IMR-90 (cell line): ENCODE measurements at regions not wholly inside any gene's neighbourhood (a gene's known extent, or its start where the extent isn't known, plus 50 kb on each side); places are given as distances from the start of the nearest gene placed in this dataset.

Experiments
- ATAC-seq: fragments of 200-7000 bp; cut with Tn5 transposase; 2 replicates; pipeline ENCODE4 v1.9.1; 2020; ENCODE audit warnings: low read depth, mild to moderate bottlenecking, moderate library complexity
- BruUV-seq: library from RNA; stranded (reverse); fragments of 400-500 nt; replicated peaks from 2 replicates; lab custom pipeline; 2021; lab: Mats Ljungman, UMichigan
- CTCF ChIA-PET: fragments of 300-600 bp; formaldehyde crosslinking; extraction: SDS; loops from one replicate; lab custom pipeline; 2021; ENCODE audit warnings: antibody characterized with exemption; lab: Yijun Ruan, JAX
- POLR2A ChIA-PET: fragments of 300-600 bp; sonication (Branson Sonifier 250); formaldehyde crosslinking; loops from one replicate; lab custom pipeline; 2022; ENCODE audit warnings: antibody characterized with exemption; ENCODE audit not compliant: unreplicated experiment; lab: Charles Lee
- DNase-seq: peaks from one replicate; pipeline ENCODE4 v3.0.0; 2013
- H2AFZ ChIP-seq: replicated peaks from 2 replicates; pipeline ENCODE3; 2013; ENCODE audit warnings: low read length, mild to moderate bottlenecking; ENCODE audit not compliant: poor library complexity
- H2AK5ac ChIP-seq: 2 replicates; pipeline ENCODE4 v1.6.1; 2013; ENCODE audit warnings: low read depth, low read length, inconsistent platforms
- H2AK9ac ChIP-seq: replicated peaks from 2 replicates; pipeline ENCODE3; 2013; ENCODE audit warnings: mild to moderate bottlenecking, low read depth, low read length, moderate library complexity; ENCODE audit not compliant: poor library complexity
- H2BK120ac ChIP-seq: 2 replicates; pipeline ENCODE4 v1.6.1; 2013; ENCODE audit warnings: low read depth, low read length, inconsistent platforms
- H2BK15ac ChIP-seq: 3 replicates; pipeline ENCODE4 v1.6.1; 2013; ENCODE audit warnings: low read depth, low read length, inconsistent platforms
- H2BK20ac ChIP-seq: 2 replicates; pipeline ENCODE4 v1.6.1; 2013; ENCODE audit warnings: low read depth, mild to moderate bottlenecking, inconsistent platforms, low read length, moderate library complexity
- H2BK5ac ChIP-seq: 2 replicates; pipeline ENCODE4 v1.6.1; 2013; ENCODE audit warnings: mild to moderate bottlenecking, low read depth, low read length, inconsistent platforms; ENCODE audit not compliant: poor library complexity, severe bottlenecking
- H3K14ac ChIP-seq: replicated peaks from 2 replicates; pipeline ENCODE4 v1.6.1; 2013; ENCODE audit warnings: low read depth, low read length, inconsistent platforms
- H3K18ac ChIP-seq: 2 replicates; pipeline ENCODE4 v1.6.1; 2013; ENCODE audit warnings: low read depth, low read length, control low read depth
- H3K23ac ChIP-seq: 2 replicates; pipeline ENCODE4 v1.6.1; 2013; ENCODE audit warnings: low read depth, low read length, inconsistent platforms
- H3K27ac ChIP-seq: 2 replicates; pipeline ENCODE4 v1.5.1; 2013; ENCODE audit warnings: mild to moderate bottlenecking, control low read depth, low read length; ENCODE audit not compliant: insufficient read depth
- H3K27me3 ChIP-seq: 2 replicates; pipeline ENCODE4 v1.6.1; 2013; ENCODE audit warnings: low read length; ENCODE audit not compliant: control insufficient read depth, insufficient read depth
- H3K36me3 ChIP-seq: 2 replicates; pipeline ENCODE4 v1.6.1; 2013; ENCODE audit warnings: low read length, mixed read lengths; ENCODE audit not compliant: control insufficient read depth, insufficient read depth
- H3K4ac ChIP-seq: 2 replicates; pipeline ENCODE4 v1.6.1; 2013; ENCODE audit warnings: low read depth, low read length, inconsistent platforms
- H3K4me1 ChIP-seq: 2 replicates; pipeline ENCODE4 v1.6.1; 2013; ENCODE audit warnings: low read length, mixed read lengths; ENCODE audit not compliant: control insufficient read depth, insufficient read depth
- H3K4me2 ChIP-seq: 2 replicates; pipeline ENCODE4 v1.6.1; 2013; ENCODE audit warnings: low read depth, mild to moderate bottlenecking, control low read depth, low read length, moderate library complexity
- H3K4me3 ChIP-seq: 2 replicates; pipeline ENCODE4 v1.5.1; 2013; ENCODE audit warnings: low read depth, mild to moderate bottlenecking, control low read depth, low read length, moderate library complexity; ENCODE audit not compliant: insufficient read depth
- H3K56ac ChIP-seq: 2 replicates; pipeline ENCODE4 v1.6.1; 2013; ENCODE audit warnings: low read length, inconsistent platforms; ENCODE audit not compliant: insufficient read depth; ENCODE audit errors: extremely low read depth
- H3K79me1 ChIP-seq, 2 experiments: 2 replicates each; pipeline ENCODE4 v1.6.1; 2013; ENCODE audit warnings: low read length in 2 of 2, inconsistent platforms in 1 of 2, low read depth in 1 of 2
- H3K9ac ChIP-seq: 2 replicates; pipeline ENCODE4 v1.6.1; 2013; ENCODE audit warnings: low read depth, low read length, control low read depth
- H3K9me1 ChIP-seq: 2 replicates; pipeline ENCODE4 v1.6.1; 2013; ENCODE audit warnings: low read length, inconsistent platforms; ENCODE audit not compliant: insufficient read depth
- H3K9me3 ChIP-seq: 2 replicates; pipeline ENCODE4 v1.6.1; 2013; ENCODE audit warnings: low read length; ENCODE audit not compliant: control insufficient read depth, insufficient read depth
- H4K20me1 ChIP-seq: 2 replicates; pipeline ENCODE4 v1.6.1; 2013; ENCODE audit warnings: low read length, inconsistent platforms; ENCODE audit not compliant: insufficient read depth
- H4K5ac ChIP-seq: 2 replicates; pipeline ENCODE4 v1.6.1; 2013; ENCODE audit warnings: mild to moderate bottlenecking, low read depth, low read length, control low read depth
- H4K8ac ChIP-seq, 2 experiments: 2 replicates each; pipeline ENCODE4 v1.6.1; 2013; ENCODE audit warnings: low read depth in 2 of 2, low read length in 2 of 2, control low read depth in 1 of 2, inconsistent platforms in 1 of 2
- H4K91ac ChIP-seq: 2 replicates; pipeline ENCODE4 v1.6.1; 2013; ENCODE audit warnings: low read depth, low read length, inconsistent platforms; ENCODE audit not compliant: insufficient read depth
- BHLHE40 ChIP-seq: fragments of 150-350 bp; IDR thresholded peaks from 2 replicates; pipeline ENCODE4 v1.6.1; 2016; ENCODE audit warnings: mild to moderate bottlenecking, low read depth, low read length
- CEBPB ChIP-seq: IDR thresholded peaks from 2 replicates; pipeline ENCODE4 v1.6.1; 2012; ENCODE audit warnings: low read depth, low read length, improper control_type of control experiment
- CHD1 ChIP-seq: IDR thresholded peaks from 2 replicates; pipeline ENCODE4 v1.6.1; 2012; ENCODE audit warnings: low read depth, low read length, improper control_type of control experiment
- FOS ChIP-seq: fragments of 150-350 bp; IDR thresholded peaks from 2 replicates; pipeline ENCODE4 v1.6.1; 2016; ENCODE audit warnings: low read depth, low read length
- MAFK ChIP-seq: IDR thresholded peaks from 2 replicates; pipeline ENCODE4 v1.6.1; 2012; ENCODE audit warnings: low read depth, low read length, improper control_type of control experiment
- MAZ ChIP-seq: IDR thresholded peaks from 2 replicates; pipeline ENCODE4 v1.6.1; 2012; ENCODE audit warnings: low read depth, mild to moderate bottlenecking, low read length, improper control_type of control experiment, moderate library complexity, borderline replicate concordance
- MXI1 ChIP-seq: IDR thresholded peaks from 2 replicates; pipeline ENCODE4 v1.6.1; 2012; ENCODE audit warnings: low read depth, mild to moderate bottlenecking, low read length, moderate library complexity, borderline replicate concordance
- NFE2L2 ChIP-seq: fragments of 150-350 bp; IDR thresholded peaks from 2 replicates; pipeline ENCODE4 v1.6.1; 2016; ENCODE audit warnings: low read depth, mild to moderate bottlenecking, low read length
- POLR2A ChIP-seq: IDR thresholded peaks from 2 replicates; pipeline ENCODE4 v1.6.1; 2012; ENCODE audit warnings: mild to moderate bottlenecking, low read depth, low read length
- RAD21 ChIP-seq: IDR thresholded peaks from 2 replicates; pipeline ENCODE4 v1.6.1; 2012; ENCODE audit warnings: low read length, improper control_type of control experiment
- RCOR1 ChIP-seq: IDR thresholded peaks from 2 replicates; pipeline ENCODE4 v1.6.1; 2012; ENCODE audit warnings: mild to moderate bottlenecking, low read length, improper control_type of control experiment; ENCODE audit not compliant: insufficient replicate concordance
- RFX5 ChIP-seq: IDR thresholded peaks from 2 replicates; pipeline ENCODE4 v1.8.0; 2012; ENCODE audit warnings: low read depth, mild to moderate bottlenecking, low read length, moderate library complexity
- SMC3 ChIP-seq: fragments of 150-350 bp; IDR thresholded peaks from 2 replicates; pipeline ENCODE4 v1.6.1; 2016; ENCODE audit warnings: low read depth, mild to moderate bottlenecking, antibody characterized with exemption, low read length, moderate library complexity
- dilution Hi-C: fragments of 300-500 bp; cut with HindIII; formaldehyde crosslinking; loops from one replicate; pipeline ENCODE4 v1.14.3; 2018; ENCODE audit warnings: low sequenced_read_pairs; ENCODE audit not compliant: unreplicated experiment
- in situ Hi-C: fragments of 300-500 bp; cut with MboI; formaldehyde crosslinking; loops from 3 replicates; pipeline ENCODE4 v1.14.3; 2019; ENCODE audit warnings: low sequenced_read_pairs, inconsistent platforms, mixed read lengths
- intact Hi-C: fragments of 100-400 bp; cut with micrococcal nuclease; formaldehyde crosslinking; loops from 2 replicates; pipeline ENCODE4 v1.10.0; 2022
- TF ChIP-seq, protein P1 (sequence below): fragments of 150-350 bp; IDR thresholded peaks from 2 replicates; pipeline ENCODE4 v1.6.1; 2016; ENCODE audit warnings: low read depth, mild to moderate bottlenecking, low read length, moderate library complexity, borderline replicate concordance
- TF ChIP-seq, protein P2 (sequence below): conservative IDR thresholded peaks from 2 replicates; pipeline ENCODE4 v1.5.1; 2012; ENCODE audit warnings: mild to moderate bottlenecking, low read depth, low read length, improper control_type of control experiment
- TF ChIP-seq, protein P3 (sequence below): fragments of 150-350 bp; IDR thresholded peaks from 2 replicates; pipeline ENCODE4 v1.6.1; 2017; ENCODE audit warnings: mild to moderate bottlenecking, antibody characterized with exemption, low read length, low read depth

DNA sequence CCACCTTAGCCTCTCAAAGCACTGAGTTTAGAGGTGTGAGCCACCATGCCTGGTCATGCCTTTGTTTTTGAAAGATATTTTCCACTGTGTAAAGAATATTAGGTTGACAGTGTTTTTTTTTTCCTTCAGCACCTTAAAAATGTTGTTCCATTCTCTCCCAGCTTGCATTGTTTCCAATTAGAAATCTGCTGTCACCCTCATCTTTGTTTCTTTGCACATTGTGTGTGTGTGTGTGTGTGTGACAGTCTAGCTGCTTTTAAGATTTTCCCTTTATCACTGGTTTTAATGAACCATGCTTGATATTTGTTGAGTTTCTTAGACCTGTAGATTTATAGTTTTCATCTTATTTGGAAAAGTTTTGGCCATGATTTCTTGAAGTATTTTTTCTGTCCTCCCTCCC lies 79.0 kb upstream of the NKX1-1 start:
- Histone ChIP-seq H3K4me1 (no peaks in the 10 kb centered on the region), H3K18ac (no peak overlapping the region), H3K4me2 (no peak overlapping the region), H2BK20ac (no peak overlapping the region), H4K8ac (no peak overlapping the region), H3K56ac (no peak overlapping the region), H3K4ac (no peak overlapping the region), H3K9me1 (no peaks in the 10 kb centered on the region), H3K27me3 (peaks cover 11% of the 10 kb centered on the region; the same call in 1 of the 2 replicates), H4K20me1 (no peaks in the 10 kb centered on the region; the same call in 1 of the 2 replicates), H3K23ac (no peak overlapping the region), H3K9ac (no peak overlapping the region), H2AK5ac (no peak overlapping the region), H3K14ac (no peak overlapping the region), H2BK15ac (no peak overlapping the region), H2AFZ (no peak overlapping the region), H2BK5ac (no peak overlapping the region), H2BK120ac (no peak overlapping the region), H3K27ac (no peak overlapping the region), H4K91ac (no peak overlapping the region), H3K36me3 (no peaks in the 10 kb centered on the region), H3K9me3 (peaks cover 17% of the 10 kb centered on the region; the same call in 1 of the 2 replicates), H3K4me3 (no peak overlapping the region), H4K5ac (no peak overlapping the region), H2AK9ac (no peak overlapping the region), H3K79me1 (no peaks in the 10 kb centered on the region)
- no peak for ATAC-seq
- ChIA-PET POLR2A (no interaction called here), CTCF (no interaction called here)
- dilution Hi-C loops = no loop called here
- intact Hi-C loops = no loop called here
- no peak for DNase-seq
- in situ Hi-C loops = no loop called here
- TF ChIP-seq RCOR1 (no peak), MAFK (no peak), BHLHE40 (no peak), CHD1 (no peak), POLR2A (no peak), MAZ (no peak), RAD21 (no peak), FOS (no peak), NFE2L2 (no peak), MXI1 (no peak), SMC3 (no peak), RFX5 (no peak), CEBPB (no peak)
- TF ChIP-seq, protein P1, sequence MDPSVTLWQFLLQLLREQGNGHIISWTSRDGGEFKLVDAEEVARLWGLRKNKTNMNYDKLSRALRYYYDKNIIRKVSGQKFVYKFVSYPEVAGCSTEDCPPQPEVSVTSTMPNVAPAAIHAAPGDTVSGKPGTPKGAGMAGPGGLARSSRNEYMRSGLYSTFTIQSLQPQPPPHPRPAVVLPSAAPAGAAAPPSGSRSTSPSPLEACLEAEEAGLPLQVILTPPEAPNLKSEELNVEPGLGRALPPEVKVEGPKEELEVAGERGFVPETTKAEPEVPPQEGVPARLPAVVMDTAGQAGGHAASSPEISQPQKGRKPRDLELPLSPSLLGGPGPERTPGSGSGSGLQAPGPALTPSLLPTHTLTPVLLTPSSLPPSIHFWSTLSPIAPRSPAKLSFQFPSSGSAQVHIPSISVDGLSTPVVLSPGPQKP = no peak
- TF ChIP-seq, protein P2, sequence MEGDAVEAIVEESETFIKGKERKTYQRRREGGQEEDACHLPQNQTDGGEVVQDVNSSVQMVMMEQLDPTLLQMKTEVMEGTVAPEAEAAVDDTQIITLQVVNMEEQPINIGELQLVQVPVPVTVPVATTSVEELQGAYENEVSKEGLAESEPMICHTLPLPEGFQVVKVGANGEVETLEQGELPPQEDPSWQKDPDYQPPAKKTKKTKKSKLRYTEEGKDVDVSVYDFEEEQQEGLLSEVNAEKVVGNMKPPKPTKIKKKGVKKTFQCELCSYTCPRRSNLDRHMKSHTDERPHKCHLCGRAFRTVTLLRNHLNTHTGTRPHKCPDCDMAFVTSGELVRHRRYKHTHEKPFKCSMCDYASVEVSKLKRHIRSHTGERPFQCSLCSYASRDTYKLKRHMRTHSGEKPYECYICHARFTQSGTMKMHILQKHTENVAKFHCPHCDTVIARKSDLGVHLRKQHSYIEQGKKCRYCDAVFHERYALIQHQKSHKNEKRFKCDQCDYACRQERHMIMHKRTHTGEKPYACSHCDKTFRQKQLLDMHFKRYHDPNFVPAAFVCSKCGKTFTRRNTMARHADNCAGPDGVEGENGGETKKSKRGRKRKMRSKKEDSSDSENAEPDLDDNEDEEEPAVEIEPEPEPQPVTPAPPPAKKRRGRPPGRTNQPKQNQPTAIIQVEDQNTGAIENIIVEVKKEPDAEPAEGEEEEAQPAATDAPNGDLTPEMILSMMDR = no peak
- TF ChIP-seq, protein P3, sequence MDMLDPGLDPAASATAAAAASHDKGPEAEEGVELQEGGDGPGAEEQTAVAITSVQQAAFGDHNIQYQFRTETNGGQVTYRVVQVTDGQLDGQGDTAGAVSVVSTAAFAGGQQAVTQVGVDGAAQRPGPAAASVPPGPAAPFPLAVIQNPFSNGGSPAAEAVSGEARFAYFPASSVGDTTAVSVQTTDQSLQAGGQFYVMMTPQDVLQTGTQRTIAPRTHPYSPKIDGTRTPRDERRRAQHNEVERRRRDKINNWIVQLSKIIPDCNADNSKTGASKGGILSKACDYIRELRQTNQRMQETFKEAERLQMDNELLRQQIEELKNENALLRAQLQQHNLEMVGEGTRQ = no peak
- BruUV-seq = no TSS peak
